SK-N-SH treated with all-trans-retinoic acid at 6 μM for 48 hours (cell line): ENCODE measurements at regions not wholly inside any gene's neighbourhood (a gene's known extent, or its start where the extent isn't known, plus 50 kb on each side); places are given as distances from the start of the nearest gene placed in this dataset.

Source experiments
- ATAC-seq: fragments of 200-7000 bp; cut with Tn5 transposase; 3 replicates; pipeline ENCODE4 v1.9.1; 2020; ENCODE audit warnings: mild to moderate bottlenecking, moderate library complexity
- ARNTL ChIP-seq: fragments of 450-650 bp; formaldehyde crosslinking; IDR thresholded peaks from 2 replicates; pipeline ENCODE4 v1.5.0; 2020; ENCODE audit warnings: low read depth, mild to moderate bottlenecking, moderate library complexity, borderline replicate concordance
- BACH2 ChIP-seq: fragments of 250-450 bp; sonication (Bioruptor Pico); IDR thresholded peaks from 2 replicates; pipeline ENCODE4 v1.9.0; 2021; ENCODE audit warnings: mild to moderate bottlenecking, borderline replicate concordance
- CSDC2 ChIP-seq: fragments of 250-450 bp; sonication (Bioruptor Pico); IDR thresholded peaks from 2 replicates; pipeline ENCODE4 v1.5.0; 2020; ENCODE audit warnings: mild to moderate bottlenecking, moderate library complexity
- CSRNP3 ChIP-seq: fragments of 250-450 bp; sonication (Bioruptor Pico); IDR thresholded peaks from 2 replicates; pipeline ENCODE4 v1.5.1; 2021; ENCODE audit warnings: mild to moderate bottlenecking, moderate library complexity
- GLIS3 ChIP-seq: fragments of 250-450 bp; sonication (Bioruptor Pico); IDR thresholded peaks from 2 replicates; pipeline ENCODE4 v1.5.0; 2020; ENCODE audit warnings: mild to moderate bottlenecking, moderate library complexity
- ISL1 ChIP-seq: fragments of 250-450 bp; sonication (Bioruptor Pico); IDR thresholded peaks from 2 replicates; pipeline ENCODE4 v2.1.2; 2022; ENCODE audit warnings: mild to moderate bottlenecking, moderate library complexity
- OSR1 ChIP-seq: fragments of 250-450 bp; sonication (Bioruptor Pico); IDR thresholded peaks from 2 replicates; pipeline ENCODE4 v1.8.0; 2022; ENCODE audit warnings: moderate library complexity, mild to moderate bottlenecking, inconsistent platforms
- PATZ1 ChIP-seq: fragments of 250-450 bp; sonication (Bioruptor Pico); IDR thresholded peaks from 2 replicates; pipeline ENCODE4 v1.8.0; 2020; ENCODE audit warnings: mild to moderate bottlenecking, moderate library complexity, borderline replicate concordance
- PPARA ChIP-seq: fragments of 250-450 bp; sonication (Bioruptor Pico); IDR thresholded peaks from 2 replicates; pipeline ENCODE4 v1.5.0; 2020; ENCODE audit warnings: mild to moderate bottlenecking, borderline replicate concordance
- RARB ChIP-seq: fragments of 250-450 bp; sonication (Bioruptor Pico); IDR thresholded peaks from 2 replicates; pipeline ENCODE4 v1.8.0; 2021; ENCODE audit warnings: mild to moderate bottlenecking, moderate library complexity
- SNAI2 ChIP-seq: fragments of 250-450 bp; sonication (Bioruptor Pico); IDR thresholded peaks from 2 replicates; pipeline ENCODE4 v1.5.0; 2020; ENCODE audit warnings: mild to moderate bottlenecking, moderate library complexity
- TCF4 ChIP-seq: fragments of 250-450 bp; sonication (Bioruptor Pico); IDR thresholded peaks from 2 replicates; pipeline ENCODE4 v1.8.0; 2021; ENCODE audit warnings: mild to moderate bottlenecking, moderate library complexity, borderline replicate concordance
- TOX ChIP-seq: fragments of 250-450 bp; sonication (Bioruptor Pico); IDR thresholded peaks from 2 replicates; pipeline ENCODE4 v1.8.0; 2021; ENCODE audit warnings: mild to moderate bottlenecking, moderate library complexity, borderline replicate concordance
- TSHZ2 ChIP-seq: fragments of 250-450 bp; sonication (Bioruptor Pico); IDR thresholded peaks from 2 replicates; pipeline ENCODE4 v1.5.0; 2020; ENCODE audit warnings: mild to moderate bottlenecking, moderate library complexity
- ZC3H10 ChIP-seq: fragments of 250-450 bp; sonication (Bioruptor Pico); IDR thresholded peaks from 2 replicates; pipeline ENCODE4 v1.5.1; 2021; ENCODE audit warnings: mild to moderate bottlenecking, moderate library complexity
- ZFP3 ChIP-seq: fragments of 250-450 bp; sonication (Bioruptor Pico); IDR thresholded peaks from 2 replicates; pipeline ENCODE4 v1.5.0; 2020; ENCODE audit warnings: mild to moderate bottlenecking, moderate library complexity
- ZFP30 ChIP-seq: fragments of 450-650 bp; formaldehyde crosslinking; IDR thresholded peaks from 2 replicates; pipeline ENCODE4 v1.5.0; 2022; ENCODE audit warnings: mild to moderate bottlenecking, moderate library complexity
- ZNF565 ChIP-seq: fragments of 450-650 bp; formaldehyde crosslinking; conservative IDR thresholded peaks from 2 replicates; pipeline ENCODE4 v1.5.0; 2020; ENCODE audit warnings: low read depth, mild to moderate bottlenecking, moderate library complexity
- ZNF70 ChIP-seq: fragments of 450-650 bp; formaldehyde crosslinking; IDR thresholded peaks from 2 replicates; pipeline ENCODE4 v1.5.0; 2020; ENCODE audit warnings: mild to moderate bottlenecking, moderate library complexity
- ZNF8 ChIP-seq: fragments of 450-650 bp; formaldehyde crosslinking; IDR thresholded peaks from 2 replicates; pipeline ENCODE4 v1.5.0; 2020; ENCODE audit warnings: mild to moderate bottlenecking, moderate library complexity

- TF ChIP-seq PATZ1 (CRISPR knock-in tag) (no peak), ARNTL (CRISPR knock-in tag) (no peak), CSDC2 (CRISPR knock-in tag) (no peak), TCF4 (CRISPR knock-in tag) (no peak), ZC3H10 (CRISPR knock-in tag) (no peak), ZNF70 (CRISPR knock-in tag) (no peak), PPARA (CRISPR knock-in tag) (no peak), ZNF565 (CRISPR knock-in tag) (no peak), CSRNP3 (CRISPR knock-in tag) (no peak)
These were observed 349.7 kb upstream of the ST6GAL2 start (continued) for GRCh38 chr2:107235491-107236254.

- no peak for ATAC-seq
These were observed 356.8 kb upstream of the ST6GAL2 start for GRCh38 chr2:107242811-107243210.

GRCh38 chr2:107248932-107249331 lies 363.0 kb upstream of the ST6GAL2 start:
- TF ChIP-seq OSR1, result no peak
- no peak for TF ChIP-seq RARB (CRISPR knock-in tag)
- no peak for TF ChIP-seq ZNF565 (CRISPR knock-in tag)
- no peak for TF ChIP-seq TOX (CRISPR knock-in tag)
- TF ChIP-seq ISL1 (CRISPR knock-in tag), result no peak
- TF ChIP-seq TSHZ2 (CRISPR knock-in tag), result no peak
- no peak for TF ChIP-seq ZNF70 (CRISPR knock-in tag)
- TF ChIP-seq CSRNP3 (CRISPR knock-in tag), result no peak
- TF ChIP-seq PATZ1 (CRISPR knock-in tag), result no peak
- TF ChIP-seq SNAI2 (CRISPR knock-in tag), result no peak
- no peak for TF ChIP-seq GLIS3 (CRISPR knock-in tag)
- no peak for TF ChIP-seq ZFP3 (CRISPR knock-in tag)
- no peak for TF ChIP-seq ZNF8 (CRISPR knock-in tag)
- no peak for ATAC-seq

More at GRCh38 chr2:107242811-107243210, 356.8 kb upstream of the ST6GAL2 start:
- TF ChIP-seq ZFP3 (CRISPR knock-in tag) (no peak), BACH2 (CRISPR knock-in tag) (no peak), ARNTL (CRISPR knock-in tag) (no peak), TOX (CRISPR knock-in tag) (no peak), ZNF565 (CRISPR knock-in tag) (no peak), ZFP30 (CRISPR knock-in tag) (no peak)
